ENCODE measurements at regions not wholly inside any gene's neighbourhood (a gene's known extent, or its start where the extent isn't known, plus 50 kb on each side); places are given as distances from the start of the nearest gene placed in this dataset.

GRCh38 chr9:111190347-111190746 is 139.7 kb downstream of the OR2K2 start:
- no peak for TF ChIP-seq POLR2A (IDR thresholded peaks at IDR 0.05)
- TF ChIP-seq CTCF (IDR thresholded peaks at IDR 0.05): no peak

Measured in testis (tissue), 2 donors.